PFSK-1 (cell line): ENCODE measurements at regions not wholly inside any gene's neighbourhood (a gene's known extent, or its start where the extent isn't known, plus 50 kb on each side); places are given as distances from the start of the nearest gene placed in this dataset.

Experiments used
- FOXP2 ChIP-seq: optimal IDR thresholded peaks from 2 replicates; pipeline ENCODE3; 2011; ENCODE audit warnings: borderline replicate concordance, control low read depth, inconsistent platforms; ENCODE audit not compliant: insufficient read depth; ENCODE audit errors: extremely low read length, extremely low read depth
- POLR2AphosphoS5 ChIP-seq: IDR thresholded peaks from 2 replicates; pipeline ENCODE4 v1.6.1; 2012; ENCODE audit warnings: low read depth, mild to moderate bottlenecking, control low read depth, low read length, moderate library complexity
- SIN3A ChIP-seq: IDR thresholded peaks from 2 replicates; pipeline ENCODE4 v1.6.1; 2012; ENCODE audit warnings: mild to moderate bottlenecking, low read length, moderate library complexity, borderline replicate concordance; ENCODE audit not compliant: insufficient read depth
- TAF1 ChIP-seq: IDR thresholded peaks from 2 replicates; pipeline ENCODE4 v1.6.1; 2012; ENCODE audit warnings: low read length, control low read depth, borderline replicate concordance; ENCODE audit not compliant: insufficient read depth
- TF ChIP-seq, protein P1 (sequence below), 2 experiments: IDR thresholded peaks; 2 replicates each; pipeline versions ENCODE4 v1.6.1 to v1.8.0; 2011 to 2012; ENCODE audit warnings: low read depth in 2 of 2, low read length in 2 of 2, control low read depth in 1 of 2, inconsistent platforms in 1 of 2, mild to moderate bottlenecking in 1 of 2, moderate library complexity in 1 of 2; ENCODE audit not compliant: insufficient read depth in 1 of 2

DNA sequence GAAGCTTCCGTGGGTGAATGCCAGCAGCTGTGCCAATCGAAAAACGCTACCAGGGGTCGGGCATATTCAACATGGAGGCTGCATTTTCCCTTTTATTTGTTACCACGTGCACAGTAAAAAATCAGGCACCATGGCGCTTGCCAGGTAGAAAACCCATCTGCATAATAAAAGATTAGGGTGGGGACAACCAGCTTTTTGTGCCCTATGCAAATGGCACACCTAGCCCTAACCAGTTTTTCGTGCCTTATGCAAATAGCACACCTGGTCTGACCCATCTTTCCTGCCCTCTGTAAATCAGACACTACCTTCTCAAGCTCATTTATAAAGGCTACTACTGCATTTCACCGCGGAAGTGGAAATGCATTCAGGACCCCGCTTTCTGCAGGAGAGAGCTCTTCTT lies 62.1 kb upstream of the FREM2 start:
- TF ChIP-seq TAF1 (no peak), SIN3A (no peak), FOXP2 (no peak), POLR2AphosphoS5 (no peak)
- TF ChIP-seq, protein P1, sequence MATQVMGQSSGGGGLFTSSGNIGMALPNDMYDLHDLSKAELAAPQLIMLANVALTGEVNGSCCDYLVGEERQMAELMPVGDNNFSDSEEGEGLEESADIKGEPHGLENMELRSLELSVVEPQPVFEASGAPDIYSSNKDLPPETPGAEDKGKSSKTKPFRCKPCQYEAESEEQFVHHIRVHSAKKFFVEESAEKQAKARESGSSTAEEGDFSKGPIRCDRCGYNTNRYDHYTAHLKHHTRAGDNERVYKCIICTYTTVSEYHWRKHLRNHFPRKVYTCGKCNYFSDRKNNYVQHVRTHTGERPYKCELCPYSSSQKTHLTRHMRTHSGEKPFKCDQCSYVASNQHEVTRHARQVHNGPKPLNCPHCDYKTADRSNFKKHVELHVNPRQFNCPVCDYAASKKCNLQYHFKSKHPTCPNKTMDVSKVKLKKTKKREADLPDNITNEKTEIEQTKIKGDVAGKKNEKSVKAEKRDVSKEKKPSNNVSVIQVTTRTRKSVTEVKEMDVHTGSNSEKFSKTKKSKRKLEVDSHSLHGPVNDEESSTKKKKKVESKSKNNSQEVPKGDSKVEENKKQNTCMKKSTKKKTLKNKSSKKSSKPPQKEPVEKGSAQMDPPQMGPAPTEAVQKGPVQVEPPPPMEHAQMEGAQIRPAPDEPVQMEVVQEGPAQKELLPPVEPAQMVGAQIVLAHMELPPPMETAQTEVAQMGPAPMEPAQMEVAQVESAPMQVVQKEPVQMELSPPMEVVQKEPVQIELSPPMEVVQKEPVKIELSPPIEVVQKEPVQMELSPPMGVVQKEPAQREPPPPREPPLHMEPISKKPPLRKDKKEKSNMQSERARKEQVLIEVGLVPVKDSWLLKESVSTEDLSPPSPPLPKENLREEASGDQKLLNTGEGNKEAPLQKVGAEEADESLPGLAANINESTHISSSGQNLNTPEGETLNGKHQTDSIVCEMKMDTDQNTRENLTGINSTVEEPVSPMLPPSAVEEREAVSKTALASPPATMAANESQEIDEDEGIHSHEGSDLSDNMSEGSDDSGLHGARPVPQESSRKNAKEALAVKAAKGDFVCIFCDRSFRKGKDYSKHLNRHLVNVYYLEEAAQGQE (IDR thresholded peaks at IDR 0.05; ENCODE audit: insufficient read depth in 1 of 2, low read depth in 2 of 2, low read length in 2 of 2) = no peak

DNA sequence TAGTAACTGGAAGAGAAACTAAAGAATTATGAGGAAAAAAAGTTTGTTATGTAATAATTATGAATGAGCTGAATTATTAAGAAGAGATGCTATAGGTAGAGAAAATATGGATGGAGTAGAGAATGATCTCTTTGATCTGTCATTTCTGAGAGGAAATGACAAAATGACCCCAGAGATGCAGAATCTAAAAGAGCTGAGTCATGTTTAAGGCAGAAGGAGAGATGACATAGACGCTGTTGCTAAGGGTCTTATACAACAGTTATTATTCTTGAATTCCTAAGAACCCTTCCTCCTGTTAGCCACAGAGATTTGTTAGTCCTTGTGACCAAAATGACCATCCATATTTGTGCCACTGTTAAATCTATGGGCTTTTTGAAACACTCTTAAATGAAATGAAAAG lies 58.3 kb upstream of the FREM2 start:
- TF ChIP-seq, protein P1 (IDR thresholded peaks at IDR 0.05; ENCODE audit: insufficient read depth in 1 of 2, low read depth in 2 of 2, low read length in 2 of 2) = no peak
- no peak for TF ChIP-seq SIN3A
- no peak for TF ChIP-seq POLR2AphosphoS5
- TF ChIP-seq TAF1 = no peak
- TF ChIP-seq FOXP2 = no peak

DNA sequence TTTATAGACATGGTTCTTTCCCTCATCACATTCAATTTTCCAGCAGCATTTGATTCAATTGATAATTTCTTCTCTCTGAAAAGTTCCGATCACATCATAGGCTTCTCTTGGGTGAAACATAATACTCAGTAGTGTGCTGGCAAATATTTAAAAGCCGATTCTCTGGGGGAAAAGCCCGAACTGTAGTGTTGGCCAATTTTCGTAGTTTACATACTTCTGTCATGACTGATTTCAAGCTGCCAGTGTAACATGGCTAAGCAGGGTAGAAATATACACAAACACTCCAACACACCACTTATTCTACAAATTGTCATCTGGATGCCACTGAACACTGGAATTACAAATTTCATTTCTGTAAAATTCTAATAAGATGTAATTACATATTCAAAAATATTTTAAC lies 56.1 kb upstream of the FREM2 start:
- TF ChIP-seq SIN3A (no peak), TAF1 (no peak), FOXP2 (no peak), POLR2AphosphoS5 (no peak)
- TF ChIP-seq, protein P1 (IDR thresholded peaks at IDR 0.05; ENCODE audit: insufficient read depth in 1 of 2, low read depth in 2 of 2, low read length in 2 of 2) = no peak

DNA sequence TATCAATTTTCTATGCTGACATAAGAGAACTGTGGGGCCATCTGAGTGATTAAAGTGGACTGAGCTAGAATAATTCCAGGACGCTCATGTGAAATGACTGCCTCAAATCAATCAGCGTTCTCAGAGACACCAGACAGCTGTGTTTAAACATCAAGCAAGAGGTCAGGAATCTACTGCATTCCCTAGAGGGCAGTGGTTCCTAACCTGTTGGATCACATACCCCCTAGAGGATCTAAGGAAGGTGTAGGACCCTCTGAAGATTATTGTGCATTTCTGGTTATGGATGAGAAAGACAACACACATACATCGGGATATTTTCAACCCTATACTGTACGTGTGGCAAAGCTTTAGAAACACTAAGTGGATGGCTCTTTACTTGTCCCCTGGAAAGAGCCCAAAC lies 51.8 kb upstream of the FREM2 start:
- TF ChIP-seq FOXP2 (no peak), POLR2AphosphoS5 (no peak), TAF1 (no peak), SIN3A (no peak)
- TF ChIP-seq, protein P1 (IDR thresholded peaks at IDR 0.05; ENCODE audit: insufficient read depth in 1 of 2, low read depth in 2 of 2, low read length in 2 of 2) = no peak

DNA sequence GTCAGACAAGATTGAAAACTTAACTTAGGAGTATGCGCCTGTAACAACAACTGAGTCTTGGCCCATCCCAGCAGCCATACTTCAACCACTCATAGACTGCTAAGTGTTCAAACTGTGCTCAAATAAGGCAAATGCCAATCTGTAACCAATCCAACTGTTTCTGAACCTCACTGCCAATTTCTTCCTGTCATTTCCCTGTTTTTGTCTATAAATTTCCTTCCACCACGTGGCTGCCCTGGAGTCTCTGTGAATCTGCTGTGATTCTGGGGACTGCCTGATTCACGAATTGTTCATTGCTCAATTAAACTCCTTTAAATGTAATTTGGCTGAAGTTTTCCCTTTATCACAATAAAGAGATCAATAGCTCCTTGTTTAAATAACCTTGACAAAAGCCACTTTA lies 50.8 kb upstream of the FREM2 start:
- TF ChIP-seq SIN3A (no peak), FOXP2 (no peak), TAF1 (no peak), POLR2AphosphoS5 (no peak)
- TF ChIP-seq, protein P1 (IDR thresholded peaks at IDR 0.05; ENCODE audit: insufficient read depth in 1 of 2, low read depth in 2 of 2, low read length in 2 of 2) = no peak
